AG08396 (cell line): ENCODE measurements at regions not wholly inside any gene's neighbourhood (a gene's known extent, or its start where the extent isn't known, plus 50 kb on each side); places are given as distances from the start of the nearest gene placed in this dataset.

ENCODE experiments used
- DNase-seq: peaks from one replicate; pipeline ENCODE4 v3.0.0; 2012; ENCODE audit warnings: low spot score, mixed read lengths

DNA sequence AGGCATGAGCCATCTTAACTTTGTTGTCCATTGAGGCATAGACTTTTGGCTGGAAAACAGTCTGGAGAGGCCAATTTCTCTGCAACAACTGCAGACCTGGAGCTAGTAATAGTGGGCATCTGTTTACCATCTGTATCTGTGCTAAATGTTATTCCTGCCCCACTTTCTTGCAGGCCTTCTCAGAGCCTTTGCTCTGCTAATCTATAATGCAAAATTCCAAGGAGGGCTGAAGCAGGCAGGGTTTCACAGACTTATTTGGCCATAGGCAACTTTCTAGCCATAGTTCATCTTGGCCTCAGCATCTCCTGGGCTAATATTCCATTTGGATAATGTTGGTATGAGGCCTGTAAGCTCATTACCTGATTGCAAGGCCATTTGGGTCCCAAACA is 124.5 kb upstream of the CSF3R start:
- no peak for DNase-seq

GRCh38 chr1:36606641-36607262 is 124.0 kb upstream of the CSF3R start:
- DNase-seq = no peak

DNA sequence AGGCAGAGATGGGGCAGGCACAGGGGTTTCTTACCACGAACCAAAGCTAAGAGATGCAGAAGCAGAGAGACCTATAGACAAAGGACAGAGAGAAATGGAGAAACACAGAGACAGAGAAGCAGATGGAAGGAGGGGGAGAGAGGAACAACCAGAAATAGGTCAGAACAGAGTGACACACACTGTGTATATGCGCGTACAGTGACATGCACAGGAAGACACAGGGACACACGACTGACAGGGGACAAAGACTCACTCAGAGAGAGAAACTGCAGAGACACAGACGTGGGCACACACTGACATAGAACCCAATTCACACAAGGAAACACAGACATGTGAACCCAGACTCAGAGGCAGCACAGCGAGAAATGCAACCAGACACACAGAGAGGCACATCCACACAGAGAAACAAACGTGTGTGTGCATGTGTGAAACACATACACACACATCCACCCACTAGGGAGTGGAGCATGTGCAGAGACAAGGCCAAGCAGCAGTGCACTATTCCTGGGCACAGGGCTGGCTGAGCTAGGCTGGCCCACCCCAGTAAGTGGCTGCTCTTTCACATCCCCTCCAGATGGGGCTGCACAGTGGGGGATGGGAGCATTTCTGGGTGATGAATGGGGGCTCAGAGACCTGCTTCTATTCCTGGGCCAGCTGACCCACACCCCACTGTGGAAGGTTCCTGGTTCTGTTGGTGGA is 123.4 kb upstream of the CSF3R start:
- no peak for DNase-seq

- no peak for DNase-seq
Measured at GRCh38 chr1:36603461-36603860, 120.7 kb upstream of the CSF3R start.

DNA sequence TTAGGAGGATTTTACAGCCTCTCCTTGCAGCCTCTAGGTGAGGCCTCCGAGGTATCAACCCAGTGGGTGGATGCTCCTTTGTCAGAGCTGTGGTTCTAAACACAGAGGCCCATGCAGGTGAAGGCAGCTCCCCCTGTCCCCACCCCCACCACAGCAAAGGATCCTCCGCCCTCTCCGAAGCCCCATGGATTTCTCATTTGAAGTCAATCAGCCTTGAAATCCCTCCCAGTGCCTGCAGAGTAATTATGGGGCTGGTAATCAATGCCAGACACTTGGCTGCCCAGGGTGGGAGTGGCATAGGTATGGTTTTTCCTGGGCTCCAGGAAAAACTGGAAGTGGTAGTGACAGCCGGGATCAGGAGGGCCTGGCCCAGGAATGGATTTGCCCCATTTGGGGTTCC is 119.5 kb upstream of the CSF3R start:
- no peak for DNase-seq

DNA sequence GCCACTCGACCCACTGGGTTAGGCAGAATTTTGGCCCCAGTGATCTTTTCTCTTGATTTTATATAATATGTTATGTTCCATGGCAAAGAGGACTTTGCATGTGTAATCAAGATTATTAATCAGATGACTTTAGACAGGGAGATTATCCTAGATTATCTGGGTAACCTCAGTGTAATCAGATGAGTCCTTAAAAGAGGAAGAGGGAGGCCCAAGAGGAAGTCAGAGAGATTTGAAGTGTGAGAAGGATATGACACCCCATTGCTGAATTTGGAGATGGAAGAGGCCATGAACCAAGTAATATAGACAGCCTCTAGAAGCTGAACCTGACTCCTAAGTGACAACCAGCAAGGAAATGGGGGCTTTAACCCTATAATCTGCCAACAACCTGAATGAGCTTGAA is 117.1 kb upstream of the CSF3R start:
- no peak for DNase-seq

DNA sequence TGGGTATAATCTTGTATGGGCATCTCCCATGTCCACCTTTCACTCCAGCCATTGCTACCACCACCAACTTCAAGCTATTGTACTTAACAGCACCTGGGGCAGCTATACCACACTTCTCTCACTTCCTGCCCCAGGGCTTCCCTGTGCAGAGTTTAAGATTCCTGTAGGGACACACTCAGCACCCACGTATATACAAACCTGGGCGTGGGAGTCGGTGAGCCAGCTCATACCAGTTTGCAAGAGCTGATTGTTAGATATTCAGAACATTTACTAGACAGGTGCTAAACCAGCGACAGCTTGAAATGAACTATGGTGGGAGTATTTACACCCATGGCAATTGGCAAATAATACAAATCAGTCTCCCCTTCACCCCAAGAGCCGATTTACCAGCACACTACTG is 114.8 kb upstream of the CSF3R start:
- DNase-seq = no peak

DNA sequence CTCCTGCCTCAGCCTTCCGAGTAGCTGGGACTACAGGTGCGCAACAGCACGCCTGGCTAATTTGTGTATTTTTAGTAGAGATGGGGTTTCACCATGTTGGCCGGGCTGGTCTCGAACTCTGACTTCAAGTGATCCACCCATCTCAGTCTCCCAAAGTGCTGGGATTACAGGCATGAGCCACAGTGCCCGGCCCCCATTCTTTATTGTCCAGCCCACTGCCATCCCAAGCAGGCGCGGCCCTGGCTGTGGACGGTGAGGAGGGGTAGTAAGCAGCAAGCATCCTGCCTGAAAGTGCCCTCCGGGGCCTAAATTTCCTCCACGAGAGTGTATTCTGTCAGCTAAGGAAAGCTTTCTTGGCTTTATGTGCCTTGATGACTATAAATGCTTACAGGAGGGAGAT is 113.2 kb upstream of the CSF3R start:
- DNase-seq = no peak

DNA sequence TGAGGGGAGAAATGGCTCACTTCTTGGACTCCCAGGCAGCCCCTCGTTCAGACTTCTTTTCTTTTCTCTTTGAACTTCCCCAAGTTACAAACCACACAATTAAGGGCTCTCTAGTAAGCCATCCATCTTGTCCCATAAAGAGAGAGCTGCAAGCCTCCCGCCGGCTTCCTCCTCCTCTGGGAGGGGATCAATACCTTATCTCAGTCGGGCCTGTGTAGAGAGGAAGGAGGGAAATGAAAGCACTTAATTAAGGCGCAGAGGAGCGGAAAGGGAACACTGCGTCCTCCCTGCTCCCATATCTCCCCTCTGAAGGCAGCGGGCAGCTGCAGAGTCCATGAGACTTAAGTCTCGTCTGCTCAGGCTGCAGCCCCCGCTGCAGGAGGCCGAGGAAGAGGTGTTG is 112.6 kb upstream of the CSF3R start:
- DNase-seq = no peak

DNA sequence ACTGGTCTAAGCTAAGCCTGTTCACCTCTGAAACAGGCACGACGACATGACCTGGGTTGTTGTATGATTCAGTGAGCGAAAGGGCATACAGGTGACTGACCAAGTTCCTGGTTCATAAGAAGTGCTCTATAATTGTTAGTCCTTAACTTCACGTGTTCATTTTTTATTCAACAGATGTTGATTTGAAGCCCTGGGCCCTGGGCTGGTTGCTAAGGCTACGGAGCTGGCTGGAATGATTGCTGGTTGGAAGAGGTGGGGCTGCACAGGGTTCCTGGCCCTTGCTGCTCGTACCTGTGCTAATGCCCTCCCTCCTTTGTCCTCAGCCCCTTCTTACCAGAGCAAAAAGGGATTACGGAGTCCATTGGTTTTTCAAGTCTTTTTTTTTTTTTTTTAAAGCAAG is 111.3 kb upstream of the CSF3R start:
- DNase-seq = no peak

DNA sequence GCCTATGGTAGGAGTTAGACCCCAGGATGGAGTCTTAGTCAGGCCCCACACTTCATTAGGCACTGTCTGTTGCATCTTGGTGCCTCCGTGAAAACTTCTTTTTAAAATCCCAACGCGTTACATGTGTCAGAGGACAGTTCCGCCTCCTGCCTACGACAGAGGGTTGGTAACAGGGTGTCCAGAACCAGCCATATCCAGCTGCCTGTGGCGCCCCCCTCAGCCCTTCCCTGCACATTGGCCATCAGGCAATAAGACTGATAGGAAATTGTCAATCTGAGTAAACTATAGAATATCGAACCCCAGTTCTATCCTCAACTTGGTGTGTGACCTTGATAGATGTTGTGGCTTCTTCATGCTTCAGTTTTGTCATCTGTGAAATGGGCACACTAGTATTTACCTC is 108.6 kb upstream of the CSF3R start:
- no peak for DNase-seq

- DNase-seq = no peak
Measured at GRCh38 chr1:36590771-36591170, 108.1 kb upstream of the CSF3R start.

DNA sequence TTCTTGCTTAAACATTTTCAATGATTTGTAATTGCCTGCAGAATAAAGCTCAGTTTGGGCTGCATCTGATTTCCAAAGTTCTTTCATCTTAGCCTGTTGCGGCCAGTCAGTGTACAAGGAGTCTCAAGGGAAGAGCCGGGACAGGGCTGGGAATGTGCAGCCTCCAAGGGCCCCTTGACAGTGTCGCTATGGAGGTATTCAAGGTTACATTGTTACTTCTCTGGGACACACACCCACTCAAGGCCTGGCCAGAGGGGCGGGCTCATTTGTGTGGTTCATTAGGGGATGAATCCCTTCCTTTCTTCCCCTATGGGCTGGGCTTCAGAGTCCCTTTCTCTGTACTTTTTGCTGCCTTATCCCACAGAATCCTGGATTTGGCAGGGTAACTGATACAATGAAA is 107.6 kb upstream of the CSF3R start:
- DNase-seq = no peak

DNA sequence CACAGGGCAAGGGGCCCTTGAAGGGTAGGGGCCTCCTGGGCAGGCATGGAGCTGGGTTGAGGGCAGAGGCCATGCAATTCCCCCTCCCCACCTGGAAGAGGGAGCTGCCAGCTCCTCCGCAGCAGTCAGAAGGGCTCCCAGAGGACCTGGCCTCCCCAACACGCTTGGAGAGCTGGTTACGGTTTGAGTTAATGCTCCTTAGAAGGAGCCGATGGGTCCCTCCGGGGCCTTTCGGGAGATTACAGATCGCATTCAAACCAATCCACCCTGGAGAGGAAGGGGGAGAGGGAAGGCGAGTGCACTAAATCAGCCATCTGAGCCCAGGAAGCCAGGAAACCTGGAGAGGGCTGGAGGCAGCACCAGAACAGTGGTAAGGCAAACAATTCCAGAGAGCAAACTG is 106.3 kb upstream of the CSF3R start:
- no peak for DNase-seq

- no peak for DNase-seq
Measured at GRCh38 chr1:36585569-36586548, 103.1 kb upstream of the CSF3R start.

DNA sequence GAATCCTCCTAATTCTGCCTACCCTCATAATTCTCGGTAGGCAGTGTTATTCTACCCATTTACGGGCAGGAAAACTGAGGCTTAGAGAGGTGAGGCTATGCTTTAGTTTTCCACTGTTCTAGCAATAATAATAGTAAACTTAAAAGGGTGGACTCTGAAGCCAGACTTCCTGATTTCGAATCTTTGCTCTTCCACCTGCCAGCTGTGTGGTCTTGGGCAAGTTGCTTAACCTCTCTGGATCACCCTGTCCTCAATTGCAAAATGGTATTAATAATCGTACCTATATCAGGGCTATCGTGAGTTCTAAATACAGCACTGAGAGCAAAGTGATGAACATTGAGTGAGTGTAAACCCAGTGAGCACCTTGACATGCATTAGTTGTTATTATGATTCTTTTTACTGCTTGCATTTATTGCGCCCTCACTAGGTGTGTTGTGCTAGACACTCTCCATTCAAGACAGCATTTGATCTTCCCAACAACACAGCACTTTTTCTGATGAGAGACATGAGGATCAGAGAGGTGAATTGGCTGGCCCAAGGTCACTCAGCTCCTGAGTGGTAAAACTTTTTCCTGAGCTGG is 102.3 kb upstream of the CSF3R start:
- no peak for DNase-seq

DNA sequence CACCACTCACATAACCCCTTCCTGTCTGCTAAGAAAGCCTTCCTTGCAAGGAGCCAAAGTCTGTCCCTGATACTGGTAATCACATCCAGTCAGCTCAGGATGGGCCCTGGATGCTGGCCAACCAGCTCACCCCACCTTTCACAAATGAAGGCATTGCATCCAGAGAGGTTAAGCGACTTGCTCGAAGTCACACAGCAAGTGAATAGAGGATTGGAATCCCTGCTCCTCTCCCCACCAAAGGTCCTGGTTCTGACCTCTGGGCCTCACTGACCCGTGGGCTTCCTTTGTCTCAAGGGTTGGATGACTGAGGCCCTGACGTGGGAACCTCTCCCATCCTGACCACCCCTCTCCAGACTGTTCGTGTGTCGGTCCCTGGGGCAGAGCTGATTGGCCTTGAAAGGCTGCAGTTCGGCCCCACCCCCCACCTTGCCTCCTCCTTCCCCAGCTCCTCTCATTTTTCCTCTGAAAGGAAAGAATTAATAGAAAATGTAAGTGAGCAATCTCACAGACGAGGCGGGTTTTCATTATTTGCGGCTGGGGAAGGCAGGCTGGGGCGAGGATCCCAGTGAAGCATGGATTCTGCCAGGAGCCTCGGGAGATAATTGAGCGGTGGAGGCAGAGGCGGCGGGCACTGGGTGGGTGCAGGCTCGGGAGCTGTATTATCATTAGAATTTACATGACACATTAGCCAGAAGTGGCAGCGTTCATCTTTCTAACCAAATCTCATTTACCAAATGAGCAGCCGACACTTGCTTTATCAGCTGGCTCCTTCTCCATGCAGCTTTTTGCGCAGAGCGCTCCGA is 101.5 kb upstream of the CSF3R start:
- no peak for DNase-seq

DNA sequence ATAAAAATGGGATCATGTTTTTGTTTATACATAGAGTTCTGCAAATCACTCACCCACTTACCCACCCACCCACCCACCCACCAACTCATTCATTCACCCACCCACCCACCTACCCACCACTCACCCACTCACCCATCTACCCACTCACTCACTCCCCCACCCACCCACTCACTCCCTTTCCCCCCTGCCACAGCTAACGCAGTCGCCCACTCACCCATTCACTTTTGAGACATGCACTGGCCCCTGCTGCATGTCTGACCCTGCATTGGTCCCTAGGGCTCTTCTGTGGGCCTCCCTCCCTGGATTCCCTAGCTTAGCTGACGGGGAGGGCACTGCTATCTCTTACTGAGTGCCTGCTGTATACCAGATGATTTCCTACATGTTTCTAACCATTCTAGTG is 100.4 kb upstream of the CSF3R start:
- no peak for DNase-seq

- DNase-seq = no peak
Measured at GRCh38 chr1:36582066-36582755, 99.5 kb upstream of the CSF3R start.

- DNase-seq = no peak
Measured at GRCh38 chr1:36580524-36580923, 97.8 kb upstream of the CSF3R start.

DNA sequence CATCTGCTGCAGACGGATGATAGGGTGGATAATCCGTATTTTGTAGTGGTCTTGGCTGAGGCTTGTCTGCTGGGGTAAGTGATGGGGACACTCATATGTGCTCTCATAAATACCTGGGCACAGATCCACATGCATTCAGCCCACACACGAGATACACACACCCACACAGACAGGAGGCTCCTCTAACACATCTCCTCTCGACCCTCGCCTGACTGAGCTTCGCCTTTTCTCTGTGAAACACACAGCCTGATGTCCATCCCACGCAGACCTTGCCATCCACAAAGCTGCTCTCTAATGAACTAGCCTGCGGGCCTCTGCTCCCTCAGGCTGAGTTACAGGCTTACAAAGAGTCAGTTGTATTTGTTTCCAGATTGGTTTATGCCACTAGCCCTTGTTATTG is 96.3 kb upstream of the CSF3R start:
- no peak for DNase-seq
